Stimulated activated CD8-positive, alpha-beta memory T cell treated with anti-CD3 and anti-CD28 coated beads, Interleukin-12 subunit alpha, Interleukin-12 subunit beta, amount 100 ng/mL, for 4 hours (primary cell): ENCODE measurements at regions not wholly inside any gene's neighbourhood (a gene's known extent, or its start where the extent isn't known, plus 50 kb on each side); places are given as distances from the start of the nearest gene placed in this dataset.
"Not testable (repeated sequence)": the region's sequence is repeated elsewhere in the genome, so short reads cannot be mapped to it uniquely, and the experiment has no call there.

Experiments
- DNase-seq: peaks from one replicate; pipeline ENCODE4 v3.0.0-alpha.2; 2020; ENCODE audit warnings: low read depth

- no peak for DNase-seq
Observed at GRCh38 chr3:10665592-10665991, 150.4 kb upstream of the SLC6A11 start.

- DNase-seq, result no peak
Observed at GRCh38 chr3:10666621-10667020, 149.4 kb upstream of the SLC6A11 start.

- no peak for DNase-seq
Observed at GRCh38 chr3:10667269-10667668, 148.8 kb upstream of the SLC6A11 start.

- no peak for DNase-seq
Observed at GRCh38 chr3:10667901-10668476, 148.0 kb upstream of the SLC6A11 start.

GRCh38 chr3:10669490-10670048, 146.5 kb upstream of the SLC6A11 start:
- DNase-seq, result no peak

- DNase-seq, result no peak
Observed at GRCh38 chr3:10672422-10672821, 143.6 kb upstream of the SLC6A11 start.

- DNase-seq, result no peak
Observed at GRCh38 chr3:10674578-10674977, 141.4 kb upstream of the SLC6A11 start.

- no peak for DNase-seq
Observed at GRCh38 chr3:10676905-10677304, 139.1 kb upstream of the SLC6A11 start.

- no peak for DNase-seq
Observed at GRCh38 chr3:10678796-10679376, 137.1 kb upstream of the SLC6A11 start.

GRCh38 chr3:10680796-10681195, 135.2 kb upstream of the SLC6A11 start:
- DNase-seq, result no peak

GRCh38 chr3:10682692-10683091, 133.3 kb upstream of the SLC6A11 start:
- no peak for DNase-seq

GRCh38 chr3:10683106-10683505, 132.9 kb upstream of the SLC6A11 start:
- no peak for DNase-seq

- DNase-seq, result no peak
Observed at GRCh38 chr3:10688126-10688525, 127.9 kb upstream of the SLC6A11 start.

- DNase-seq, result no peak
Observed at GRCh38 chr3:10688548-10689172, 127.4 kb upstream of the SLC6A11 start.

GRCh38 chr3:10692039-10692622, 123.9 kb upstream of the SLC6A11 start:
- DNase-seq, result no peak

GRCh38 chr3:10693457-10693856, 122.6 kb upstream of the SLC6A11 start:
- DNase-seq, result no peak

GRCh38 chr3:10694179-10694578, 121.8 kb upstream of the SLC6A11 start:
- DNase-seq, result no peak

GRCh38 chr3:10695186-10695585, 120.8 kb upstream of the SLC6A11 start:
- DNase-seq, result not testable (repeated sequence)

- DNase-seq, result no peak
Observed at GRCh38 chr3:10695595-10696285, 120.3 kb upstream of the SLC6A11 start.

- DNase-seq, result no peak
Observed at GRCh38 chr3:10697918-10698317, 118.1 kb upstream of the SLC6A11 start.

GRCh38 chr3:10700821-10701220, 115.2 kb upstream of the SLC6A11 start:
- DNase-seq, result no peak

GRCh38 chr3:10702961-10703740, 112.9 kb upstream of the SLC6A11 start:
- DNase-seq, result no peak
